ENCODE measurements at regions not wholly inside any gene's neighbourhood (a gene's known extent, or its start where the extent isn't known, plus 50 kb on each side); places are given as distances from the start of the nearest gene placed in this dataset.

DNA sequence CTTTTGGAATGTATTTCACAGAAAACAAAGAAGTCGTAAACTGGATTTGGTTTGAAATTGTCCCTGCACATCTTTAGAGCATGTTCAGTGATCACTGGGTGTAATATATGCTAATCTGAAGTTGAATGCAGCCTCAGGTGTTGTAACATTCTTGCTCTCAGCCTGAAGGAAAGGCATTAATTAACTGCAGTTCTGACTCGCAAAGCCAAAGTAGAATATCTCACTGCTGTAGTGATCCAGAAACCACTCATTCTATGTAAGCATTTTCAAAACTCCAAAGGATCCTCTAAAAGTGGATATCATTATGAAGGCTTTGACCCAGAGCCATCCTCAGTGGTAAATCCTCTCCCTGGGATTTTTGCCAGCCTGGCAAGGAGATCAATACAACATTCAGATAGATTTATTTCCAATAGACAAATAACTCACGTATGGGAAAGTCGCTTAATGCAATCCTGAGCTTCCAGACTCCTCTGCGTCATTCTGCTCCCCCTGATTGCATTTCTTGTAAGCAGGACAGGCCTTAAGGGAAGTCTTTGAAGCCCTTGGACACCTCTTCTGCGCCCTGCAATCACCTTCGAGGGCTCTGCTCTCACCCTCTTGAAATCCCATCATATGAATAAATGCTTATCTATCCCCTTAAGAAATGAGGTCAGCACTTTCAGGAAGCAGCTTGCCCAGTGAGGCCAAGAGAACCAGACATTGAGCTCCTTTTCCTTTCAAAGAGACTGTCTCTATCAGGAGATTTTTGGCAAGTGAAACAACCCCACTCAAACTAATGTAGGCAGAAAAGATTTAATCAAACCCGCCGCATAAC lies 301.7 kb upstream of the NBEA start:
- dilution Hi-C loops (cut with MboI; ENCODE audit: extremely low pct_ligation_motif_present, low sequenced_read_pairs) (no loop called here), intact Hi-C loops (cut with micrococcal nuclease) (no loop called here)
- Histone ChIP-seq H3K4me2 (ENCODE audit: insufficient read depth, low read length) (no peak overlapping the region), H3K27ac (ENCODE audit: insufficient read depth, low read depth, low read length) (no peak overlapping the region), H3K36me3 (ENCODE audit: control insufficient read depth in 2 of 2, extremely low read depth in 1 of 2, insufficient read depth in 2 of 2, low read length in 2 of 2) (no peaks in the 10 kb centered on the region), H4K20me1 (replicated peaks; ENCODE audit: control insufficient read depth, extremely low read depth, insufficient read depth, low read length) (no peaks in the 10 kb centered on the region), H3K4me1 (ENCODE audit: control insufficient read depth, extremely low read depth, insufficient read depth, low read length) (no peaks in the 10 kb centered on the region), H3K79me2 (ENCODE audit: control insufficient read depth, insufficient read depth, low read length) (no peaks in the 10 kb centered on the region), H3K9me3 (replicated peaks; ENCODE audit: control insufficient read depth, insufficient read depth, low read length) (no peaks in the 10 kb centered on the region), H3K4me3 (replicated peaks in 1 of 3; ENCODE audit: insufficient read depth in 1 of 3, low read depth in 1 of 3, low read length in 3 of 3) (no peak overlapping the region), H3K27me3 (ENCODE audit: control insufficient read depth in 2 of 2, insufficient read depth in 2 of 2, low read length in 2 of 2) (peaks cover 0 to 2% of the 10 kb centered on the region in 2 experiments), H2AFZ (ENCODE audit: low read depth, low read length) (no peak overlapping the region), H3K9ac (replicated peaks; ENCODE audit: extremely low read depth, insufficient read depth, low read length) (no peak overlapping the region), H3K9me1 (replicated peaks; ENCODE audit: control insufficient read depth, extremely low read depth, insufficient read depth, low read length) (no peaks in the 10 kb centered on the region)
- FAIRE-seq (no peak), DNase-seq (ENCODE audit: low read depth, low spot score) (no peak)
- ChIA-PET POLR2A (no interaction called here), CTCF (no interaction called here)
- no TSS peak for BruUV-seq (replicated peaks)
- TF ChIP-seq FOS (IDR thresholded peaks at IDR 0.05; ENCODE audit: borderline replicate concordance, insufficient read depth, low read length) (no peak), EZH2 (IDR thresholded peaks at IDR 0.05; ENCODE audit: borderline replicate concordance, low read depth, low read length, severe bottlenecking) (no peak), POLR2AphosphoS5 (IDR thresholded peaks at IDR 0.05; ENCODE audit: insufficient read depth, low read depth, low read length) (no peak), MYC (IDR thresholded peaks at IDR 0.05; ENCODE audit: low read depth, low read length) (no peak), GATA2 (IDR thresholded peaks at IDR 0.05; ENCODE audit: insufficient read depth, insufficient read length, low read depth, low read length) (no peak), CTCF (IDR thresholded peaks at IDR 0.05; ENCODE audit: extremely low read depth in 1 of 2, insufficient read depth in 1 of 2, low read depth in 1 of 2, low read length in 2 of 2) (no peak)
